ENCODE measurements at regions not wholly inside any gene's neighbourhood (a gene's known extent, or its start where the extent isn't known, plus 50 kb on each side); places are given as distances from the start of the nearest gene placed in this dataset.
"Not testable (repeated sequence)": the region's sequence is repeated elsewhere in the genome, so short reads cannot be mapped to it uniquely, and the experiment has no call there.

GRCh38 chr7:91492317-91492716 lies 228.1 kb downstream of the FZD1 start:
- Histone ChIP-seq H3K27me3 (ENCODE audit: insufficient read depth, low read length) (no peaks in the 10 kb centered on the region), H3K36me3 (ENCODE audit: insufficient read depth, low read length) (no peaks in the 10 kb centered on the region), H3K4me1 (ENCODE audit: control insufficient read depth, insufficient read depth, low read length, unreplicated experiment) (no peaks in the 10 kb centered on the region), H3K4me3 (ENCODE audit: low read depth, low read length) (no peak overlapping the region), H2AFZ (ENCODE audit: low read length, unreplicated experiment) (no peak overlapping the region), H3K27ac (ENCODE audit: low read depth, low read length) (no peak overlapping the region), H3K79me2 (ENCODE audit: control insufficient read depth, insufficient read depth, low read length, unreplicated experiment) (no peaks in the 10 kb centered on the region)

GRCh38 chr7:91492773-91493172 lies 228.5 kb downstream of the FZD1 start:
- no peak overlapping the region for H2AFZ ChIP-seq (ENCODE audit: low read length, unreplicated experiment)
- H3K4me3 ChIP-seq (ENCODE audit: low read depth, low read length), result no peak overlapping the region
- H3K79me2 ChIP-seq (ENCODE audit: control insufficient read depth, insufficient read depth, low read length, unreplicated experiment), result no peaks in the 10 kb centered on the region
- H3K4me1 ChIP-seq (ENCODE audit: control insufficient read depth, insufficient read depth, low read length, unreplicated experiment), result no peaks in the 10 kb centered on the region
- no peaks in the 10 kb centered on the region for H3K36me3 ChIP-seq (ENCODE audit: insufficient read depth, low read length)
- no peak overlapping the region for H3K27ac ChIP-seq (ENCODE audit: low read depth, low read length)
- H3K27me3 ChIP-seq (ENCODE audit: insufficient read depth, low read length), result no peaks in the 10 kb centered on the region

GRCh38 chr7:91494450-91494849 lies 230.2 kb downstream of the FZD1 start:
- no peaks in the 10 kb centered on the region for H3K4me1 ChIP-seq (ENCODE audit: control insufficient read depth, insufficient read depth, low read length, unreplicated experiment)
- no peaks in the 10 kb centered on the region for H3K79me2 ChIP-seq (ENCODE audit: control insufficient read depth, insufficient read depth, low read length, unreplicated experiment)
- no peak overlapping the region for H3K4me3 ChIP-seq (ENCODE audit: low read depth, low read length)
- H3K36me3 ChIP-seq (ENCODE audit: insufficient read depth, low read length), result no peaks in the 10 kb centered on the region
- no peak overlapping the region for H3K27ac ChIP-seq (ENCODE audit: low read depth, low read length)
- H3K27me3 ChIP-seq (ENCODE audit: insufficient read depth, low read length), result no peaks in the 10 kb centered on the region
- no peak overlapping the region for H2AFZ ChIP-seq (ENCODE audit: low read length, unreplicated experiment)

GRCh38 chr7:91496251-91496820 lies 232.1 kb downstream of the FZD1 start:
- no peaks in the 10 kb centered on the region for H3K4me1 ChIP-seq (ENCODE audit: control insufficient read depth, insufficient read depth, low read length, unreplicated experiment)
- no peak overlapping the region for H2AFZ ChIP-seq (ENCODE audit: low read length, unreplicated experiment)
- H3K36me3 ChIP-seq (ENCODE audit: insufficient read depth, low read length), result no peaks in the 10 kb centered on the region
- H3K4me3 ChIP-seq (ENCODE audit: low read depth, low read length), result no peak overlapping the region
- no peaks in the 10 kb centered on the region for H3K27me3 ChIP-seq (ENCODE audit: insufficient read depth, low read length)
- H3K27ac ChIP-seq (ENCODE audit: low read depth, low read length), result no peak overlapping the region
- no peaks in the 10 kb centered on the region for H3K79me2 ChIP-seq (ENCODE audit: control insufficient read depth, insufficient read depth, low read length, unreplicated experiment)

- not testable (repeated sequence) for H3K4me3 ChIP-seq (ENCODE audit: low read depth, low read length); H2AFZ ChIP-seq (ENCODE audit: low read length, unreplicated experiment); H3K4me1 ChIP-seq (ENCODE audit: control insufficient read depth, insufficient read depth, low read length, unreplicated experiment)
Observed at GRCh38 chr7:91497277-91497676, 233.0 kb downstream of the FZD1 start.

GRCh38 chr7:91503934-91504555 lies 239.8 kb downstream of the FZD1 start:
- H3K27me3 ChIP-seq (ENCODE audit: insufficient read depth, low read length), result no peaks in the 10 kb centered on the region
- no peak overlapping the region for H3K27ac ChIP-seq (ENCODE audit: low read depth, low read length)

More at GRCh38 chr7:91497277-91497676, 233.0 kb downstream of the FZD1 start:
- not testable (repeated sequence) for H3K27me3 ChIP-seq (ENCODE audit: insufficient read depth, low read length); H3K79me2 ChIP-seq (ENCODE audit: control insufficient read depth, insufficient read depth, low read length, unreplicated experiment); H3K27ac ChIP-seq (ENCODE audit: low read depth, low read length); H3K36me3 ChIP-seq (ENCODE audit: insufficient read depth, low read length)

GRCh38 chr7:91504919-91505318 lies 240.7 kb downstream of the FZD1 start:
- Histone ChIP-seq H3K27ac (ENCODE audit: low read depth, low read length) (no peak overlapping the region), H3K27me3 (ENCODE audit: insufficient read depth, low read length) (no peaks in the 10 kb centered on the region), H2AFZ (ENCODE audit: low read length, unreplicated experiment) (no peak overlapping the region), H3K4me1 (ENCODE audit: control insufficient read depth, insufficient read depth, low read length, unreplicated experiment) (no peaks in the 10 kb centered on the region), H3K36me3 (ENCODE audit: insufficient read depth, low read length) (no peaks in the 10 kb centered on the region), H3K4me3 (ENCODE audit: low read depth, low read length) (no peak overlapping the region), H3K79me2 (ENCODE audit: control insufficient read depth, insufficient read depth, low read length, unreplicated experiment) (no peaks in the 10 kb centered on the region)

More at GRCh38 chr7:91503934-91504555, 239.8 kb downstream of the FZD1 start:
- Histone ChIP-seq H2AFZ (ENCODE audit: low read length, unreplicated experiment) (no peak overlapping the region), H3K36me3 (ENCODE audit: insufficient read depth, low read length) (no peaks in the 10 kb centered on the region), H3K79me2 (ENCODE audit: control insufficient read depth, insufficient read depth, low read length, unreplicated experiment) (no peaks in the 10 kb centered on the region), H3K4me1 (ENCODE audit: control insufficient read depth, insufficient read depth, low read length, unreplicated experiment) (no peaks in the 10 kb centered on the region), H3K4me3 (ENCODE audit: low read depth, low read length) (no peak overlapping the region)

GRCh38 chr7:91506966-91507365 lies 242.7 kb downstream of the FZD1 start:
- H3K4me1 ChIP-seq (ENCODE audit: control insufficient read depth, insufficient read depth, low read length, unreplicated experiment); H2AFZ ChIP-seq (ENCODE audit: low read length, unreplicated experiment); H3K79me2 ChIP-seq (ENCODE audit: control insufficient read depth, insufficient read depth, low read length, unreplicated experiment); H3K27me3 ChIP-seq (ENCODE audit: insufficient read depth, low read length); H3K4me3 ChIP-seq (ENCODE audit: low read depth, low read length); H3K27ac ChIP-seq (ENCODE audit: low read depth, low read length); H3K36me3 ChIP-seq (ENCODE audit: insufficient read depth, low read length): not testable (repeated sequence)

- not testable (repeated sequence) for H3K4me3 ChIP-seq (ENCODE audit: low read depth, low read length); H3K27me3 ChIP-seq (ENCODE audit: insufficient read depth, low read length); H3K36me3 ChIP-seq (ENCODE audit: insufficient read depth, low read length); H3K4me1 ChIP-seq (ENCODE audit: control insufficient read depth, insufficient read depth, low read length, unreplicated experiment); H3K27ac ChIP-seq (ENCODE audit: low read depth, low read length); H3K79me2 ChIP-seq (ENCODE audit: control insufficient read depth, insufficient read depth, low read length, unreplicated experiment); H2AFZ ChIP-seq (ENCODE audit: low read length, unreplicated experiment)
Observed at GRCh38 chr7:91511861-91512260, 247.6 kb downstream of the FZD1 start.

- no peaks in the 10 kb centered on the region for H3K4me1 ChIP-seq (ENCODE audit: control insufficient read depth, insufficient read depth, low read length, unreplicated experiment)
Observed at GRCh38 chr7:91512958-91513357, 248.7 kb downstream of the FZD1 start.

GRCh38 chr7:91514591-91514990 lies 250.4 kb downstream of the FZD1 start:
- H3K79me2 ChIP-seq (ENCODE audit: control insufficient read depth, insufficient read depth, low read length, unreplicated experiment), result no peaks in the 10 kb centered on the region
- H3K27me3 ChIP-seq (ENCODE audit: insufficient read depth, low read length), result no peaks in the 10 kb centered on the region
- H3K27ac ChIP-seq (ENCODE audit: low read depth, low read length), result no peak overlapping the region
- H2AFZ ChIP-seq (ENCODE audit: low read length, unreplicated experiment), result no peak overlapping the region
- no peaks in the 10 kb centered on the region for H3K4me1 ChIP-seq (ENCODE audit: control insufficient read depth, insufficient read depth, low read length, unreplicated experiment)
- H3K36me3 ChIP-seq (ENCODE audit: insufficient read depth, low read length), result no peaks in the 10 kb centered on the region
- H3K4me3 ChIP-seq (ENCODE audit: low read depth, low read length), result no peak overlapping the region

More at GRCh38 chr7:91512958-91513357, 248.7 kb downstream of the FZD1 start:
- no peaks in the 10 kb centered on the region for H3K36me3 ChIP-seq (ENCODE audit: insufficient read depth, low read length)
- no peak overlapping the region for H3K4me3 ChIP-seq (ENCODE audit: low read depth, low read length)
- no peak overlapping the region for H2AFZ ChIP-seq (ENCODE audit: low read length, unreplicated experiment)
- H3K27ac ChIP-seq (ENCODE audit: low read depth, low read length), result no peak overlapping the region
- no peaks in the 10 kb centered on the region for H3K79me2 ChIP-seq (ENCODE audit: control insufficient read depth, insufficient read depth, low read length, unreplicated experiment)
- no peaks in the 10 kb centered on the region for H3K27me3 ChIP-seq (ENCODE audit: insufficient read depth, low read length)
